ENCODE measurements at regions not wholly inside any gene's neighbourhood (a gene's known extent, or its start where the extent isn't known, plus 50 kb on each side); places are given as distances from the start of the nearest gene placed in this dataset.

GRCh38 chr1:58403894-58404293 is 142.6 kb downstream of the OMA1 start:
- H3K27me3 ChIP-seq = no peaks in the 10 kb centered on the region
- H3K36me3 ChIP-seq = peaks cover 0 to 8% of the 10 kb centered on the region in 2 donors
- H3K4me1 ChIP-seq = no peaks in the 10 kb centered on the region
- no peak overlapping the region for H3K4me3 ChIP-seq
- no peak overlapping the region for H3K27ac ChIP-seq
- TF ChIP-seq POLR2A (IDR thresholded peaks at IDR 0.05) = no peak
- no peak for TF ChIP-seq CTCF (IDR thresholded peaks at IDR 0.05)
- no peak for TF ChIP-seq POLR2AphosphoS5 (IDR thresholded peaks at IDR 0.05)
- TF ChIP-seq EP300 (IDR thresholded peaks at IDR 0.05) = no peak
- no peaks in the 10 kb centered on the region for H3K9me3 ChIP-seq
- no peak for ATAC-seq
- 100% methylated on average over 1 of the region's 1 CpG; no CpG with 5 or more reads in 1 of the 2 donors for WGBS, 2 donors (ENCODE audit: low coverage in 1 of 2)

- H3K4me3 ChIP-seq = no peak overlapping the region
- no peaks in the 10 kb centered on the region for H3K27me3 ChIP-seq
- TF ChIP-seq CTCF (IDR thresholded peaks at IDR 0.05) = no peak
- peaks cover 0 to 8% of the 10 kb centered on the region in 2 donors for H3K36me3 ChIP-seq
- ATAC-seq = no peak
- no peak overlapping the region for H3K27ac ChIP-seq
- no peaks in the 10 kb centered on the region for H3K4me1 ChIP-seq
- H3K9me3 ChIP-seq = no peaks in the 10 kb centered on the region
- 47 to 54% methylated on average over 6 of the region's 6 CpGs for WGBS, 2 donors (ENCODE audit: low coverage in 1 of 2)
Measured at GRCh38 chr1:58402444-58402843, 144.1 kb downstream of the OMA1 start.

DNA sequence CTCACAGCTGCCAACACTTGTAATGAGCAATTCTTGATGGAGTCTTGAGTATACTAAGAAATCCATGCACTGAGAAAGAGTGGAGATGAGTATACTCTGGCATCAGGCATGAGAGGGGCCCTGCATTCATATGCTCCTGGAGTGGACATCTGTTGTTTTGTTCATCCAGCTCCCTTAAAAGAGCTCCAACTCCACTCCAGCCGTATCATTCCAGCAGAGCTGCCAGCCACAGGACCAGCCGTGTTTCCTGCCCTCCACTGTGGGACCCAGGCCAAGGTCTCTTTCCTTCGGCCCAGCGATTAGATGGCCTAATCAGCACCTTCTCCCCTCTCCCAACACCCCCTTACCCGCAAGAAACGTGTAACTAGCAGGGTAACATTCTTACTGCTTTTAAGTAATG is 144.5 kb downstream of the OMA1 start:
- 55 to 80% methylated on average over 3 to 4 of the region's 6 CpGs for WGBS, 2 donors (ENCODE audit: low coverage in 1 of 2)
- Histone ChIP-seq H3K27ac (no peak overlapping the region), H3K9me3 (no peaks in the 10 kb centered on the region), H3K4me1 (no peaks in the 10 kb centered on the region), H3K27me3 (no peaks in the 10 kb centered on the region), H3K36me3 (peaks cover 0 to 8% of the 10 kb centered on the region in 2 donors), H3K4me3 (no peak overlapping the region)
- TF ChIP-seq POLR2AphosphoS5 (IDR thresholded peaks at IDR 0.05) (no peak), CTCF (IDR thresholded peaks at IDR 0.05) (no peak), POLR2A (IDR thresholded peaks at IDR 0.05) (no peak)
- ATAC-seq = no peak

DNA sequence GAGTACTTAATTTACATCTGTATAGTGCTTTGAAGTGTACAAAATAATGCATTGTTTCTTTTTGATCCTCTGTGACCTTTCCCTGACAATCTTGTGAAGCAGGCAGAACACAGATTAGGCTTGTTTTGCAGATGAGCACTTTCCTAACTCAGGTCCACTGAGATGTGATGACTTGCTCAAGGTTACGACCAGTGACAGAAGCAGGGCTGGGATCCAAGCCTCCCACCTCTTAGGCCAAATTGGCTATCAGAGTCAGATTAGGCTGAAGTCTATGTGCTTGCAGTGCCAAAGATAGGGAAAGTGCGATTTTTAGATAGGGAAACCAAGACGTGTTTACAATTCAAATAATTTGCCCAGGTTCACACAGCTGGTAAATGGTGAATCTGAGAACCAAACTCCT is 147.3 kb downstream of the OMA1 start:
- 43 to 56% methylated on average over 1 to 3 of the region's 3 CpGs for WGBS, 2 donors (ENCODE audit: low coverage in 1 of 2)
- no peak overlapping the region for H3K27ac ChIP-seq
- ATAC-seq = no peak
- no peaks in the 10 kb centered on the region for H3K36me3 ChIP-seq
- H3K27me3 ChIP-seq = no peaks in the 10 kb centered on the region
- H3K9me3 ChIP-seq = no peaks in the 10 kb centered on the region
- TF ChIP-seq EP300 (IDR thresholded peaks at IDR 0.05) = no peak
- no peak for TF ChIP-seq POLR2A (IDR thresholded peaks at IDR 0.05)
- TF ChIP-seq POLR2AphosphoS5 (IDR thresholded peaks at IDR 0.05) = no peak
- no peak for TF ChIP-seq CTCF (IDR thresholded peaks at IDR 0.05)
- no peak overlapping the region for H3K4me3 ChIP-seq
- H3K4me1 ChIP-seq = no peaks in the 10 kb centered on the region

DNA sequence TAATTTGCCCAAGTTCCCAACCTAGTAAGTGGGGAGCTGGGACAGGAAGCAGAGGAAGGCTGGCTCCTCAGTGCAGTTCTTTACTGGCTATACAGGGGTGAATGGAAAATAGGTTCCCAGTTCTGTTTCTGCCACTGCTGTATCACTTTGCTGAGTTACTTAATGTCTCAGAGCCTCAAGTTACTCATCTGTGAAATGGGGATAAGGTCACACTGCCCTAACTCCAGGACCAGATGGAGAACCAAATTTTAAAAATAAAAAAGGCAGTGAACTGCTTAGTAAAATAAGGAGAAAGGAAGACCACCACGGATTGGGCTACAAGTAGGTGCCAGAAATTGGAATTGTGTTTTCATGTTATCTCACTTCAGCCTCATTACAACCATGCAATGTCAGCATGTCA is 147.8 kb downstream of the OMA1 start:
- Histone ChIP-seq H3K27me3 (no peaks in the 10 kb centered on the region), H3K36me3 (no peaks in the 10 kb centered on the region), H3K9me3 (no peaks in the 10 kb centered on the region), H3K4me3 (no peak overlapping the region), H3K27ac (no peak overlapping the region), H3K4me1 (no peaks in the 10 kb centered on the region)
- 71 to 73% methylated on average over 1 of the region's 1 CpG for WGBS, 2 donors (ENCODE audit: low coverage in 1 of 2)
- ATAC-seq = no peak
- TF ChIP-seq POLR2AphosphoS5 (IDR thresholded peaks at IDR 0.05) (no peak), POLR2A (IDR thresholded peaks at IDR 0.05) (no peak), EP300 (IDR thresholded peaks at IDR 0.05) (no peak), CTCF (IDR thresholded peaks at IDR 0.05) (no peak)
